ENCODE measurements at regions not wholly inside any gene's neighbourhood (a gene's known extent, or its start where the extent isn't known, plus 50 kb on each side); places are given as distances from the start of the nearest gene placed in this dataset.
"Not testable (repeated sequence)": the region's sequence is repeated elsewhere in the genome, so short reads cannot be mapped to it uniquely, and the experiment has no call there.

GRCh38 chr20:56780266-56780665 lies 151.2 kb downstream of the TFAP2C start:
- intact Hi-C loops (cut with micrococcal nuclease; ENCODE audit: unreplicated experiment): no loop called here
- H3K36me3 ChIP-seq (ENCODE audit: insufficient read depth, low read length): no peaks in the 10 kb centered on the region
- no peak overlapping the region for H3K4me3 ChIP-seq (ENCODE audit: low read depth, low read length, poor library complexity, severe bottlenecking)
- H3K4me1 ChIP-seq (ENCODE audit: insufficient read depth, low read length, poor library complexity, severe bottlenecking): no peaks in the 10 kb centered on the region
- no peaks in the 10 kb centered on the region for H3K9me2 ChIP-seq (ENCODE audit: insufficient read depth, low read length)
- no TSS peak for BruUV-seq (replicated peaks)
- H3K27ac ChIP-seq (ENCODE audit: low read depth, low read length, poor library complexity, severe bottlenecking): no peak overlapping the region
- DNase-seq (ENCODE audit: low spot score): no peak
- H4K20me1 ChIP-seq (ENCODE audit: insufficient read depth, low read length): no peaks in the 10 kb centered on the region
- POLR2A ChIA-PET: interaction anchor here (0.6 kb wide), 1 partner anchor 183 kb away, joined by 8 read pairs; no protein-coding TSS in a partner anchor
- CTCF ChIA-PET (ENCODE audit: unreplicated experiment): no interaction called here
- H2AFZ ChIP-seq (ENCODE audit: low read length): no peak overlapping the region
- H3K4me2 ChIP-seq (ENCODE audit: low read length): no peak overlapping the region
- no peaks in the 10 kb centered on the region for H3K79me2 ChIP-seq (ENCODE audit: insufficient read depth, low read depth, low read length)
- TF ChIP-seq EZH2phosphoT487 (IDR thresholded peaks at IDR 0.05; ENCODE audit: borderline replicate concordance, low read depth, low read length): no peak
- TF ChIP-seq CTCF (conservative IDR thresholded peaks at IDR 0.05; ENCODE audit: low read length): no peak
- H3K9me3 ChIP-seq (ENCODE audit: low read length): no peaks in the 10 kb centered on the region

- no peak for DNase-seq (ENCODE audit: low spot score)
- Histone ChIP-seq H3K27ac (ENCODE audit: low read depth, low read length, poor library complexity, severe bottlenecking) (no peak overlapping the region), H3K4me2 (ENCODE audit: low read length) (no peak overlapping the region), H4K20me1 (ENCODE audit: insufficient read depth, low read length) (no peaks in the 10 kb centered on the region), H3K9me3 (ENCODE audit: low read length) (no peaks in the 10 kb centered on the region), H3K4me1 (ENCODE audit: insufficient read depth, low read length, poor library complexity, severe bottlenecking) (no peaks in the 10 kb centered on the region), H2AFZ (ENCODE audit: low read length) (no peak overlapping the region), H3K4me3 (ENCODE audit: low read depth, low read length, poor library complexity, severe bottlenecking) (no peak overlapping the region), H3K36me3 (ENCODE audit: insufficient read depth, low read length) (no peaks in the 10 kb centered on the region), H3K9me2 (ENCODE audit: insufficient read depth, low read length) (no peaks in the 10 kb centered on the region), H3K79me2 (ENCODE audit: insufficient read depth, low read depth, low read length) (no peaks in the 10 kb centered on the region)
- CTCF ChIA-PET (ENCODE audit: unreplicated experiment): no interaction called here
- intact Hi-C loops (cut with micrococcal nuclease; ENCODE audit: unreplicated experiment): no loop called here
- BruUV-seq (replicated peaks): no TSS peak
- TF ChIP-seq CTCF (conservative IDR thresholded peaks at IDR 0.05; ENCODE audit: low read length): no peak
- no peak for TF ChIP-seq EZH2phosphoT487 (IDR thresholded peaks at IDR 0.05; ENCODE audit: borderline replicate concordance, low read depth, low read length)
- POLR2A ChIA-PET: no interaction called here
These were observed 152.1 kb downstream of the TFAP2C start for GRCh38 chr20:56781108-56781739.

GRCh38 chr20:56781987-56782560 lies 153.0 kb downstream of the TFAP2C start:
- H3K9me3 ChIP-seq (ENCODE audit: low read length); BruUV-seq (replicated peaks); DNase-seq (ENCODE audit: low spot score); CTCF ChIA-PET (ENCODE audit: unreplicated experiment); H3K36me3 ChIP-seq (ENCODE audit: insufficient read depth, low read length); H3K4me1 ChIP-seq (ENCODE audit: insufficient read depth, low read length, poor library complexity, severe bottlenecking); POLR2A ChIA-PET; H3K79me2 ChIP-seq (ENCODE audit: insufficient read depth, low read depth, low read length); H3K4me3 ChIP-seq (ENCODE audit: low read depth, low read length, poor library complexity, severe bottlenecking); H3K4me2 ChIP-seq (ENCODE audit: low read length); H3K9me2 ChIP-seq (ENCODE audit: insufficient read depth, low read length); intact Hi-C loops (cut with micrococcal nuclease; ENCODE audit: unreplicated experiment); H3K27ac ChIP-seq (ENCODE audit: low read depth, low read length, poor library complexity, severe bottlenecking); H2AFZ ChIP-seq (ENCODE audit: low read length); H4K20me1 ChIP-seq (ENCODE audit: insufficient read depth, low read length): not testable (repeated sequence)

- H3K4me3 ChIP-seq (ENCODE audit: low read depth, low read length, poor library complexity, severe bottlenecking); H2AFZ ChIP-seq (ENCODE audit: low read length); CTCF ChIA-PET (ENCODE audit: unreplicated experiment); H3K9me3 ChIP-seq (ENCODE audit: low read length); H3K79me2 ChIP-seq (ENCODE audit: insufficient read depth, low read depth, low read length); BruUV-seq (replicated peaks); H4K20me1 ChIP-seq (ENCODE audit: insufficient read depth, low read length); H3K4me1 ChIP-seq (ENCODE audit: insufficient read depth, low read length, poor library complexity, severe bottlenecking); intact Hi-C loops (cut with micrococcal nuclease; ENCODE audit: unreplicated experiment); DNase-seq (ENCODE audit: low spot score); H3K9me2 ChIP-seq (ENCODE audit: insufficient read depth, low read length); H3K36me3 ChIP-seq (ENCODE audit: insufficient read depth, low read length); H3K27ac ChIP-seq (ENCODE audit: low read depth, low read length, poor library complexity, severe bottlenecking); H3K4me2 ChIP-seq (ENCODE audit: low read length): not testable (repeated sequence)
- POLR2A ChIA-PET: interaction anchor here (0.6 kb wide), 1 partner anchor 145 kb away, joined by 3 read pairs; no protein-coding TSS in a partner anchor
These were observed 153.7 kb downstream of the TFAP2C start for GRCh38 chr20:56782814-56783213.

Data from OCI-LY7 (cell line).